H9 (cell line): ENCODE measurements at regions not wholly inside any gene's neighbourhood (a gene's known extent, or its start where the extent isn't known, plus 50 kb on each side); places are given as distances from the start of the nearest gene placed in this dataset.

ENCODE experiments used
- DNase-seq: peaks from one replicate; pipeline ENCODE4 v3.0.0-alpha.2; 2017
- H2AFZ ChIP-seq: one replicate; pipeline ENCODE4 v1.6.1; 2013; ENCODE audit warnings: mild to moderate bottlenecking, low read length, control low read depth, moderate library complexity
- H2AK5ac ChIP-seq: 2 replicates; pipeline ENCODE4 v1.6.1; 2013; ENCODE audit warnings: low read length, control low read depth, mixed read lengths; ENCODE audit not compliant: insufficient read length
- H2BK120ac ChIP-seq: one replicate; pipeline ENCODE4 v1.6.1; 2013; ENCODE audit warnings: low read depth, mild to moderate bottlenecking, low read length, control low read depth, inconsistent platforms; ENCODE audit not compliant: poor library complexity, severe bottlenecking
- H2BK12ac ChIP-seq: 2 replicates; pipeline ENCODE4 v1.6.1; 2013; ENCODE audit warnings: low read length, control low read depth, mixed read lengths, low read depth; ENCODE audit not compliant: insufficient read length
- H2BK15ac ChIP-seq: 2 replicates; pipeline ENCODE4 v1.6.1; 2013; ENCODE audit warnings: low read depth, low read length, control low read depth
- H2BK20ac ChIP-seq: one replicate; pipeline ENCODE4 v1.6.1; 2013; ENCODE audit warnings: low read depth, mild to moderate bottlenecking, low read length, control low read depth, inconsistent platforms; ENCODE audit not compliant: poor library complexity, severe bottlenecking
- H2BK5ac ChIP-seq: 2 replicates; pipeline ENCODE4 v1.6.1; 2013; ENCODE audit warnings: low read length, control low read depth, mixed read lengths; ENCODE audit not compliant: insufficient read length
- H3K14ac ChIP-seq: 2 replicates; pipeline ENCODE4 v1.6.1; 2013; ENCODE audit warnings: low read length, control low read depth; ENCODE audit not compliant: insufficient read depth
- H3K18ac ChIP-seq: 2 replicates; pipeline ENCODE4 v1.6.1; 2013; ENCODE audit warnings: low read depth, mild to moderate bottlenecking, mixed read lengths, low read length, control low read depth; ENCODE audit not compliant: insufficient read length
- H3K23ac ChIP-seq: 2 replicates; pipeline ENCODE4 v1.6.1; 2013; ENCODE audit warnings: low read length, control low read depth, mixed read lengths, low read depth; ENCODE audit not compliant: insufficient read length
- H3K23me2 ChIP-seq: 2 replicates; pipeline ENCODE4 v1.6.1; 2013; ENCODE audit warnings: low read depth, mild to moderate bottlenecking, mixed read lengths, low read length, control low read depth; ENCODE audit not compliant: insufficient read length, poor library complexity, severe bottlenecking
- H3K27ac ChIP-seq: 2 replicates; pipeline ENCODE4 v1.5.1; 2013; ENCODE audit warnings: low read length, control low read depth, mixed read lengths, low read depth; ENCODE audit not compliant: insufficient read length
- H3K27me3 ChIP-seq: 2 replicates; pipeline ENCODE4 v1.6.1; 2013; ENCODE audit warnings: low read length, control low read depth, inconsistent platforms; ENCODE audit not compliant: insufficient read depth
- H3K4ac ChIP-seq: 2 replicates; pipeline ENCODE4 v1.6.1; 2013; ENCODE audit warnings: low read depth, mild to moderate bottlenecking, control low read depth, inconsistent platforms, low read length, moderate library complexity
- H3K4me1 ChIP-seq: 2 replicates; pipeline ENCODE4 v1.6.1; 2013; ENCODE audit warnings: low read length, control low read depth, inconsistent platforms; ENCODE audit not compliant: insufficient read depth
- H3K4me2 ChIP-seq: 2 replicates; pipeline ENCODE4 v1.6.1; 2013; ENCODE audit warnings: low read length, control low read depth, mixed read lengths; ENCODE audit not compliant: insufficient read length, insufficient read depth
- H3K56ac ChIP-seq: 2 replicates; pipeline ENCODE4 v1.6.1; 2013; ENCODE audit warnings: low read depth, mild to moderate bottlenecking, mixed read lengths, low read length, control low read depth; ENCODE audit not compliant: insufficient read length
- H3K79me1 ChIP-seq: 2 replicates; pipeline ENCODE4 v1.6.1; 2013; ENCODE audit warnings: low read depth, mild to moderate bottlenecking, moderate library complexity, low read length, control low read depth, inconsistent platforms; ENCODE audit not compliant: insufficient read depth, poor library complexity, severe bottlenecking
- H3K79me2 ChIP-seq: 2 replicates; pipeline ENCODE4 v1.6.1; 2013; ENCODE audit warnings: low read length, control low read depth, inconsistent platforms; ENCODE audit not compliant: insufficient read depth
- H3K9ac ChIP-seq: 2 replicates; pipeline ENCODE4 v1.6.1; 2013; ENCODE audit warnings: low read length, control low read depth, mixed read lengths; ENCODE audit not compliant: insufficient read length; ENCODE audit errors: extremely low read depth
- H3K9me3 ChIP-seq: one replicate; pipeline ENCODE4 v1.6.1; 2013; ENCODE audit warnings: low read depth, low read length, inconsistent platforms; ENCODE audit not compliant: control insufficient read depth
- H3T11ph ChIP-seq: one replicate; pipeline ENCODE4 v1.6.1; 2013; ENCODE audit warnings: mild to moderate bottlenecking, low read length, control low read depth, inconsistent platforms
- H4K20me1 ChIP-seq: one replicate; pipeline ENCODE4 v1.6.1; 2013; ENCODE audit not compliant: control insufficient read depth, insufficient read length, insufficient read depth
- H4K5ac ChIP-seq: 2 replicates; pipeline ENCODE4 v1.6.1; 2013; ENCODE audit warnings: low read depth, mild to moderate bottlenecking, mixed read lengths, low read length, control low read depth; ENCODE audit not compliant: insufficient read length
- H4K8ac ChIP-seq: replicated peaks from 2 replicates; pipeline ENCODE4 v1.6.1; 2013; ENCODE audit warnings: low read length, control low read depth, mixed read lengths, low read depth; ENCODE audit not compliant: insufficient read length
- H4K91ac ChIP-seq: 2 replicates; pipeline ENCODE4 v1.6.1; 2013; ENCODE audit warnings: low read depth, mild to moderate bottlenecking, moderate library complexity, mixed read lengths, low read length, control low read depth; ENCODE audit not compliant: insufficient read length
- H3K27ac Mint-ChIP-seq, 3 experiments: 2 replicates in 2 of 3; 3 replicates in 1 of 3; pipeline ENCODE4 v1.8.0; 2020 to 2021; ENCODE audit warnings: mixed read lengths in 3 of 3, mild to moderate bottlenecking in 1 of 3, moderate library complexity in 1 of 3
- H3K27me3 Mint-ChIP-seq: 2 replicates; pipeline ENCODE4 v1.8.0; 2021; ENCODE audit warnings: low read depth, mild to moderate bottlenecking, moderate library complexity, mixed read lengths
- H3K36me3 Mint-ChIP-seq, 3 experiments: 2 replicates in 2 of 3; 3 replicates in 1 of 3; pipeline ENCODE4 v1.8.0; 2020 to 2021; ENCODE audit warnings: low read depth in 3 of 3, mixed read lengths in 3 of 3; ENCODE audit not compliant: insufficient read depth in 1 of 3
- H3K4me1 Mint-ChIP-seq, 2 experiments: 2 replicates each; pipeline ENCODE4 v1.8.0; 2020; ENCODE audit warnings: mixed read lengths in 2 of 2
- H3K4me3 Mint-ChIP-seq, 2 experiments: 2 replicates in 1 of 2; 3 replicates in 1 of 2; pipeline ENCODE4 v1.8.0; 2020 to 2021; ENCODE audit warnings: mild to moderate bottlenecking in 2 of 2, mixed read lengths in 2 of 2, moderate library complexity in 1 of 2
- H3K9me3 Mint-ChIP-seq, 2 experiments: 2 replicates in 1 of 2; 3 replicates in 1 of 2; pipeline ENCODE4 v1.8.0; 2020; ENCODE audit warnings: mild to moderate bottlenecking in 2 of 2, mixed read lengths in 2 of 2, moderate library complexity in 1 of 2
- CTCF ChIP-seq: fragments of 200-600 bp; sonication (generic); conservative IDR thresholded peaks from 3 replicates; pipeline ENCODE4 v1.8.0; 2021; ENCODE audit warnings: antibody characterized with exemption, mild to moderate bottlenecking
- WGBS: extraction: QIAGEN DNeasy Blood & Tissue Kit; methylation state at CpG from one replicate; pipeline ENCODE4 v1.1.7; 2013; ENCODE audit warnings: missing lambda C conversion rate, low lambda C conversion rate, mixed read lengths; ENCODE audit not compliant: insufficient read length; ENCODE audit errors: extremely low coverage; 5-methylcytosine and 5-hydroxymethylcytosine counted together

GRCh38 chr6:130578713-130579112 is 212.9 kb downstream of the TMEM200A start:
- Histone ChIP-seq H3K79me1 (no peaks in the 10 kb centered on the region), H3K4me2 (no peak overlapping the region), H3K56ac (no peak overlapping the region), H3K14ac (no peak overlapping the region), H2AFZ (no peak overlapping the region), H3K18ac (no peak overlapping the region), H2AK5ac (no peak overlapping the region), H2BK12ac (no peak overlapping the region), H3K4me1 (no peaks in the 10 kb centered on the region), H3K23me2 (no peaks in the 10 kb centered on the region), H2BK5ac (no peak overlapping the region), H2BK20ac (no peak overlapping the region), H2BK120ac (no peak overlapping the region), H2BK15ac (no peak overlapping the region), H3K27ac (no peak overlapping the region), H4K8ac (no peak overlapping the region), H3K4ac (no peak overlapping the region), H3K9me3 (no peaks in the 10 kb centered on the region), H3K23ac (no peak overlapping the region), H3K27me3 (no peaks in the 10 kb centered on the region), H3K79me2 (no peaks in the 10 kb centered on the region), H4K91ac (no peak overlapping the region), H4K5ac (no peak overlapping the region), H3K9ac (no peak overlapping the region), H3T11ph (no peak overlapping the region), H4K20me1 (no peaks in the 10 kb centered on the region)
- Mint-ChIP-seq H3K36me3 (no peaks in the 10 kb centered on the region), H3K4me3 (no peak overlapping the region), H3K27me3 (no peaks in the 10 kb centered on the region), H3K9me3 (no peaks in the 10 kb centered on the region), H3K27ac (no peak overlapping the region), H3K4me1 (peaks cover 0 to 3% of the 10 kb centered on the region in 2 experiments; a peak in 1 of 4 replicates)
- DNase-seq = no peak
- TF ChIP-seq CTCF = no peak
- 100% methylated on average over 1 of the region's 3 CpGs for WGBS
